ENCODE measurements at regions not wholly inside any gene's neighbourhood (a gene's known extent, or its start where the extent isn't known, plus 50 kb on each side); places are given as distances from the start of the nearest gene placed in this dataset.
A peak's percentile ranks its signal among the peaks of the same experiment; 100 is the strongest.
"Not testable (repeated sequence)": the region's sequence is repeated elsewhere in the genome, so short reads cannot be mapped to it uniquely, and the experiment has no call there.

GRCh38 chr1:166307261-166308188 lies 140.7 kb upstream of the FAM78B start:
- Histone ChIP-seq H3K4me3 (ENCODE audit: low read depth, low read length) (no peak overlapping the region), H3K27me3 (ENCODE audit: insufficient read depth, low read depth, severe bottlenecking) (peaks cover 3% of the 10 kb centered on the region), H3K9me3 (ENCODE audit: severe bottlenecking) (no peaks in the 10 kb centered on the region), H3K27ac (no peak overlapping the region), H3K36me3 (no peaks in the 10 kb centered on the region)
- DNase-seq: peak; percentile 7
- no peak for TF ChIP-seq CTCF (IDR thresholded peaks at IDR 0.05; ENCODE audit: low read depth, low read length)

- H3K9me3 ChIP-seq (ENCODE audit: severe bottlenecking); H3K27me3 ChIP-seq (ENCODE audit: insufficient read depth, low read depth, severe bottlenecking); H3K4me3 ChIP-seq (ENCODE audit: low read depth, low read length); H3K27ac ChIP-seq; DNase-seq; H3K36me3 ChIP-seq: not testable (repeated sequence)
Observed at GRCh38 chr1:166316306-166316705, 149.5 kb upstream of the FAM78B start.

GRCh38 chr1:166322470-166322869 lies 155.7 kb upstream of the FAM78B start:
- Histone ChIP-seq H3K4me3 (ENCODE audit: low read depth, low read length) (no peak overlapping the region), H3K36me3 (no peaks in the 10 kb centered on the region), H3K27ac (no peak overlapping the region), H3K9me3 (ENCODE audit: severe bottlenecking) (no peaks in the 10 kb centered on the region), H3K27me3 (ENCODE audit: insufficient read depth, low read depth, severe bottlenecking) (no peaks in the 10 kb centered on the region)
- no peak for TF ChIP-seq CTCF (IDR thresholded peaks at IDR 0.05; ENCODE audit: low read depth, low read length)
- DNase-seq: no peak

GRCh38 chr1:166327886-166328285 lies 161.1 kb upstream of the FAM78B start:
- Histone ChIP-seq H3K4me3 (ENCODE audit: low read depth, low read length) (no peak overlapping the region), H3K27ac (no peak overlapping the region), H3K27me3 (ENCODE audit: insufficient read depth, low read depth, severe bottlenecking) (peaks cover 5% of the 10 kb centered on the region), H3K36me3 (no peaks in the 10 kb centered on the region), H3K9me3 (ENCODE audit: severe bottlenecking) (no peaks in the 10 kb centered on the region)
- no peak for TF ChIP-seq CTCF (IDR thresholded peaks at IDR 0.05; ENCODE audit: low read depth, low read length)
- DNase-seq: no peak

GRCh38 chr1:166328956-166329355 lies 162.2 kb upstream of the FAM78B start:
- no peak for TF ChIP-seq CTCF (IDR thresholded peaks at IDR 0.05; ENCODE audit: low read depth, low read length)
- peaks cover 5% of the 10 kb centered on the region for H3K27me3 ChIP-seq (ENCODE audit: insufficient read depth, low read depth, severe bottlenecking)
- H3K4me3 ChIP-seq (ENCODE audit: low read depth, low read length): no peak overlapping the region
- H3K27ac ChIP-seq: no peak overlapping the region
- H3K9me3 ChIP-seq (ENCODE audit: severe bottlenecking): no peaks in the 10 kb centered on the region
- no peaks in the 10 kb centered on the region for H3K36me3 ChIP-seq
- DNase-seq: no peak

GRCh38 chr1:166330096-166330495 lies 163.3 kb upstream of the FAM78B start:
- Histone ChIP-seq H3K27me3 (ENCODE audit: insufficient read depth, low read depth, severe bottlenecking) (peaks cover 5% of the 10 kb centered on the region), H3K27ac (no peak overlapping the region), H3K9me3 (ENCODE audit: severe bottlenecking) (no peaks in the 10 kb centered on the region), H3K36me3 (no peaks in the 10 kb centered on the region), H3K4me3 (ENCODE audit: low read depth, low read length) (no peak overlapping the region)
- DNase-seq: no peak
- TF ChIP-seq CTCF (IDR thresholded peaks at IDR 0.05; ENCODE audit: low read depth, low read length): no peak

Measured in WERI-Rb-1 (cell line).